Stimulated activated CD4-positive, alpha-beta T cell treated with anti-CD3 and anti-CD28 coated beads, Interleukin-2, amount 100 ng/mL, for 48 hours (primary cell): ENCODE measurements at regions not wholly inside any gene's neighbourhood (a gene's known extent, or its start where the extent isn't known, plus 50 kb on each side); places are given as distances from the start of the nearest gene placed in this dataset.
"Not testable (repeated sequence)": the region's sequence is repeated elsewhere in the genome, so short reads cannot be mapped to it uniquely, and the experiment has no call there.

Experiments used
- DNase-seq, 2 donors: peaks; one replicate each; pipeline ENCODE4 v3.0.0-alpha.2; 2020

GRCh38 chr1:67588178-67588855 is 96.7 kb upstream of the GADD45A start:
- DNase-seq: no peak

GRCh38 chr1:67589519-67590233 is 95.3 kb upstream of the GADD45A start:
- DNase-seq: no peak

- no peak for DNase-seq
Measured at GRCh38 chr1:67590329-67590728, 94.7 kb upstream of the GADD45A start.

- no peak for DNase-seq
Measured at GRCh38 chr1:67594764-67595163, 90.2 kb upstream of the GADD45A start.

- DNase-seq: no peak
Measured at GRCh38 chr1:67596674-67597073, 88.3 kb upstream of the GADD45A start.

- no peak for DNase-seq
Measured at GRCh38 chr1:67597336-67597735, 87.7 kb upstream of the GADD45A start.

- DNase-seq: no peak
Measured at GRCh38 chr1:67599085-67599484, 85.9 kb upstream of the GADD45A start.

- DNase-seq: no peak
Measured at GRCh38 chr1:67601539-67601938, 83.5 kb upstream of the GADD45A start.

GRCh38 chr1:67601955-67602354 is 83.0 kb upstream of the GADD45A start:
- no peak for DNase-seq

GRCh38 chr1:67604778-67605177 is 80.2 kb upstream of the GADD45A start:
- no peak for DNase-seq

- DNase-seq: no peak
Measured at GRCh38 chr1:67605209-67605780, 79.7 kb upstream of the GADD45A start.

- DNase-seq: no peak
Measured at GRCh38 chr1:67607286-67607685, 77.7 kb upstream of the GADD45A start.

GRCh38 chr1:67607699-67608098 is 77.3 kb upstream of the GADD45A start:
- no peak for DNase-seq

GRCh38 chr1:67608661-67609576 is 76.1 kb upstream of the GADD45A start:
- DNase-seq: no peak

- DNase-seq: no peak
Measured at GRCh38 chr1:67609577-67610341, 75.2 kb upstream of the GADD45A start.

- DNase-seq: no peak
Measured at GRCh38 chr1:67610450-67610849, 74.6 kb upstream of the GADD45A start.

- no peak for DNase-seq
Measured at GRCh38 chr1:67611846-67612245, 73.2 kb upstream of the GADD45A start.

- no peak for DNase-seq
Measured at GRCh38 chr1:67612788-67613241, 72.2 kb upstream of the GADD45A start.

GRCh38 chr1:67613479-67613878 is 71.5 kb upstream of the GADD45A start:
- not testable (repeated sequence) for DNase-seq

- no peak for DNase-seq
Measured at GRCh38 chr1:67614511-67614934, 70.5 kb upstream of the GADD45A start.

- DNase-seq: no peak
Measured at GRCh38 chr1:67615886-67616285, 69.1 kb upstream of the GADD45A start.

- no peak for DNase-seq
Measured at GRCh38 chr1:67616394-67616985, 68.5 kb upstream of the GADD45A start.
